DMS153 treated with DMSO at 0.1 percent for 48 hours (cell line): ENCODE measurements at regions not wholly inside any gene's neighbourhood (a gene's known extent, or its start where the extent isn't known, plus 50 kb on each side); places are given as distances from the start of the nearest gene placed in this dataset.

ENCODE experiments used
- DNase-seq: peaks from one replicate; lab custom pipeline; 2025; ENCODE audit not compliant: unreplicated experiment; lab: John Stamatoyannopoulos, UW

GRCh38 chr15:70313099-70314017 lies 215.6 kb upstream of the TLE3 start:
- DNase-seq, result no peak

- DNase-seq, result no peak
Measured at GRCh38 chr15:70311821-70312220, 214.1 kb upstream of the TLE3 start.

GRCh38 chr15:70309716-70310115 lies 212.0 kb upstream of the TLE3 start:
- no peak for DNase-seq

GRCh38 chr15:70308735-70309434 lies 211.2 kb upstream of the TLE3 start:
- DNase-seq, result no peak

- DNase-seq, result no peak
Measured at GRCh38 chr15:70308011-70308734, 210.5 kb upstream of the TLE3 start.

- no peak for DNase-seq
Measured at GRCh38 chr15:70306582-70306981, 208.9 kb upstream of the TLE3 start.

- DNase-seq, result no peak
Measured at GRCh38 chr15:70306081-70306480, 208.4 kb upstream of the TLE3 start.

- no peak for DNase-seq
Measured at GRCh38 chr15:70303981-70304380, 206.3 kb upstream of the TLE3 start.

GRCh38 chr15:70302360-70302759 lies 204.6 kb upstream of the TLE3 start:
- DNase-seq, result no peak

GRCh38 chr15:70301396-70301795 lies 203.7 kb upstream of the TLE3 start:
- no peak for DNase-seq

- no peak for DNase-seq
Measured at GRCh38 chr15:70299931-70300869, 202.5 kb upstream of the TLE3 start.

- DNase-seq, result no peak
Measured at GRCh38 chr15:70297465-70298058, 199.8 kb upstream of the TLE3 start.

- DNase-seq, result no peak
Measured at GRCh38 chr15:70294731-70295305, 197.1 kb upstream of the TLE3 start.

GRCh38 chr15:70293591-70294470 lies 196.1 kb upstream of the TLE3 start:
- no peak for DNase-seq

GRCh38 chr15:70293138-70293537 lies 195.4 kb upstream of the TLE3 start:
- DNase-seq, result no peak

- no peak for DNase-seq
Measured at GRCh38 chr15:70292076-70292760, 194.5 kb upstream of the TLE3 start.

GRCh38 chr15:70291305-70292075 lies 193.8 kb upstream of the TLE3 start:
- DNase-seq, result no peak
